Fibroblast of pulmonary artery (primary cell): ENCODE measurements at regions not wholly inside any gene's neighbourhood (a gene's known extent, or its start where the extent isn't known, plus 50 kb on each side); places are given as distances from the start of the nearest gene placed in this dataset.

ENCODE experiments used
- DNase-seq: peaks from one replicate; pipeline ENCODE4 v3.0.0-alpha.2; 2010; ENCODE audit warnings: low read depth
- H3K4me3 ChIP-seq: replicated peaks from 2 replicates; pipeline ENCODE4 v1.5.1; 2011; ENCODE audit warnings: low read depth, mild to moderate bottlenecking, control low read depth, low read length, moderate library complexity
- TF ChIP-seq, protein P1 (sequence below): IDR thresholded peaks from 2 replicates; pipeline ENCODE4 v1.5.1; 2011; ENCODE audit warnings: mild to moderate bottlenecking, control low read depth, low read length, inconsistent platforms; ENCODE audit errors: missing control alignments

DNA sequence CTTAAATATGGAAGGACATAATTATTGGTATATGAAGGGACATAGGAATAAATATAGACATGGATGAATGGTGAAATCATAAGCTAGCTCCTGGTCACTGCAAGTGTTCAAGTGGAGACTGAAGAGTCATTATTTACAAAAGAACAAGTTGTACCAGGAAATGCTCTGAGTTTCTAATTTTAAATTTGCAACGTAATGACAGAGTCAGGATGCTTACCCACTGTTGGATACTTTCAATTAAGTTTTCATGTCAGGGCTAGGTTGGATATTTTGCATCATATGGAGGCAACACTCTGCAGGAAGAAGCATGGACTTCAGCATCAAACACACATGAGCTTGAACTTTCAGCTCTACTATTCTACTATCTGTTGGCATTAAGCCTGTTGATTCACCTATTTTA lies 499.6 kb upstream of the C1orf87 start:
- peak; percentile 73 for DNase-seq
- TF ChIP-seq, protein P1, sequence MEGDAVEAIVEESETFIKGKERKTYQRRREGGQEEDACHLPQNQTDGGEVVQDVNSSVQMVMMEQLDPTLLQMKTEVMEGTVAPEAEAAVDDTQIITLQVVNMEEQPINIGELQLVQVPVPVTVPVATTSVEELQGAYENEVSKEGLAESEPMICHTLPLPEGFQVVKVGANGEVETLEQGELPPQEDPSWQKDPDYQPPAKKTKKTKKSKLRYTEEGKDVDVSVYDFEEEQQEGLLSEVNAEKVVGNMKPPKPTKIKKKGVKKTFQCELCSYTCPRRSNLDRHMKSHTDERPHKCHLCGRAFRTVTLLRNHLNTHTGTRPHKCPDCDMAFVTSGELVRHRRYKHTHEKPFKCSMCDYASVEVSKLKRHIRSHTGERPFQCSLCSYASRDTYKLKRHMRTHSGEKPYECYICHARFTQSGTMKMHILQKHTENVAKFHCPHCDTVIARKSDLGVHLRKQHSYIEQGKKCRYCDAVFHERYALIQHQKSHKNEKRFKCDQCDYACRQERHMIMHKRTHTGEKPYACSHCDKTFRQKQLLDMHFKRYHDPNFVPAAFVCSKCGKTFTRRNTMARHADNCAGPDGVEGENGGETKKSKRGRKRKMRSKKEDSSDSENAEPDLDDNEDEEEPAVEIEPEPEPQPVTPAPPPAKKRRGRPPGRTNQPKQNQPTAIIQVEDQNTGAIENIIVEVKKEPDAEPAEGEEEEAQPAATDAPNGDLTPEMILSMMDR: no peak
- H3K4me3 ChIP-seq: no peak overlapping the region

DNA sequence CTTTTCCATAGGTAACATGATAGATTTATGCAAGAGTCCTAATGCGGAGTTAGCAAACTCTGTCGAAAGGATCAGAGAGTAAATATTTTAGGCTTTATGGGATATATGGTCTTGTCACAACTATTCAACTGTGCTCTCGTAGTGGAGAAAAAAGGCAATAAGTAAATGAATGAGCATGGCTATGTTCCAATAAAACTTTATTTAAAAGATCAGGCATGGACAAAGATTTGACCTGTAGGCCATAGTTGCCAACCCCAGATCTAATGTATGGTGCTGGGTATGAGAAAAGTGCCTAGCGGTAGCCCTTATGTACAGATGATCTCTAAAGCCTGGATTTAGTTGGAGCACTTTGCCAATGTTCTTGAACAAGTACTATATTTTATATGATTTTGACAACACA lies 498.8 kb upstream of the C1orf87 start:
- TF ChIP-seq, protein P1: no peak
- DNase-seq: no peak
- H3K4me3 ChIP-seq: no peak overlapping the region

DNA sequence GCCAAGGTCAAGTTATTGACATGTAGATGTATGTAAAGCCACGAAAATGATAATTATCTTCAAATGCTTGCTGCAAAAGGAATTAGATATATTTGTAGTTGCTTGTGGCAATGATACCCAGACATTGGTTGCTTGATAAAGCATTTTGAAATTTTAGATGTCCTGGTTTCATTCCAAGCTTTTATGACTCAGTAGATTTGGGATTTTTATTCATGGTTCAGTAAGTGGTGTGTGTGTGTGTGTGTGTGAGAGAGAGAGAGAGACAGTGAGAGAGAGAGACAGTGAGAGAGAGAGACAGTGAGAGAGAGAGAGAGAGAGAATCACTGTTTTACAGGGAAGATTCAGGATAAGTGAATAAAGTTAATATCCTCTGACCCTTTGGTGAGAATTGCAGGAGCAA lies 498.2 kb upstream of the C1orf87 start:
- TF ChIP-seq, protein P1: no peak
- no peak overlapping the region for H3K4me3 ChIP-seq
- peak; percentile 74 for DNase-seq

DNA sequence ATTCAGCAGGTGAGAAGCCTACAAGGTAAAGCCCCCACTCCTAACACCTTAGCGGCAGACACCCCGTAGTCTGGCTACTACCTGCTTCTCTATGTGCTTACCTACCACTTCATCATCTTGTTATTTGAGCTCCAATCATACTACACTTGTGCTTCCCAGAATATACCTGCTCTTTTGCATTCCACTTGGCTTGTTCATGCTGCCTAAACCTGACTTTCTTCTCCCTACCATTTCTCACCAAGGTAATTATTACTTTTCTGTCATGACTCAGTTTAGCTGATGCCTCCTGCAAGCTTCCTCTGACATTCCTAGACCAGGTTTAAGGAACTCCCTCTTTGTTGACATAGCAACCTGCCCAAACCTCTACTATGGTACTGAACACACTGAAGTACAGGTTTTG lies 495.6 kb upstream of the C1orf87 start:
- TF ChIP-seq, protein P1: no peak
- DNase-seq: no peak
- no peak overlapping the region for H3K4me3 ChIP-seq

DNA sequence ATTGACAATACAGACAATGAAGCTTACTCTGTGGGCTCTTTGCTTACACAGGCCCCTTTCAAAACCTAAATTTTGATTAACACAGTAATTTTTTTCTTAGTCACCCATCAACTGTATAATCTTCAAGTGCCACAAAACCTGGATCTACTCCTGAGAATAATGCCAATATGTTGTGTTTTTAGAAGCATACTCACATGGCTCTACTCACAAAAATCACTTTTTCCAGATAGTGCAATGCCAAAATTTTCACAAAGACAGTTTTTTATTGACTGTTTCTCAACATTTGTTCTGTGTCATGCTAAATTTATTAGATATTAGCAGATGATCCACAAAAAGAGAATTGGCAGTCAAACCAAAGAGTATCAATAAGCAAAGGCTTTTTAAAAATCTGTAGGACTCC lies 493.7 kb upstream of the C1orf87 start:
- TF ChIP-seq, protein P1: no peak
- no peak for DNase-seq
- H3K4me3 ChIP-seq: no peak overlapping the region

DNA sequence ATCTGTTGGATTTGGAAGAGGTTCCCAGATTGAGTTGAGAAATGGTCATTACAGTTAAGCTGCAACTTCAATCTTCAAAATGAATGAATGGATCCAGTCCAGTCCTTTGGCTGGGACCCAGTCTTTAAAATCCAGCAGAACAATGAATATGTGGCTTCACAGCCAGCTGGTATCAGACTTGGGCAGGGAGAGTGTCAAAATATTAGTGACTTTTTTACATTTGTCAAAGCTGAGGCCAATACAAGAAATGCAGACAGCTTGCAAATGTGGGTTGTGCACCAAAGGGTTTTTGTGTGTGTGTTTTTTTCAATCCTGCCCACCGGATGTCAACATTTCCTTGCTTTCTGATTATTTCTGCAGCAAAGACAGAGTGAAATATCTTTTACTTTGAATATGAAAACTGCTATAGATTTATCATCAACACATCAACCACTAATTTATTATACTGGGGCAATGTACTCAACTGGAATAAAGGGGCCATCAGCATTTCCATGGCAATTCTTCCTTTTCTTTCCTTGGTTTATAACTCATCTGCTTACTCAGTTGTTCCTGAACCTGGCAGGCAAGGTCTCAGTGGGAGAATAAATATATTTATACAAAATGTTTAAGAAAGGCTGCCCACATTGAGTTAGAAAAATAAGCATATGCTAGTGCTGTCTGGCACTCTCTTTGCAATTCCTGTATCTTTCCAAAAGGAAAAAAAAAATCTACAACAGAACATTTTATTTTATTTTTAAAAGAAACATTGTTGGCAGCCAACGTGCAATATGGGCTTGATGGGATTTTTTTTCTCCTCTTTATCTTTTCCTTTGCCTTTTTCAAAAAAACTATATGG lies 491.6 kb upstream of the C1orf87 start:
- TF ChIP-seq, protein P1: no peak
- DNase-seq: peak; percentile 73
- H3K4me3 ChIP-seq: no peak overlapping the region
